Upper lobe of right lung (tissue), 1 donor: ENCODE measurements at regions not wholly inside any gene's neighbourhood (a gene's known extent, or its start where the extent isn't known, plus 50 kb on each side); places are given as distances from the start of the nearest gene placed in this dataset.

Source experiments
- ATAC-seq: fragments of 200-7000 bp; cut with Tn5 transposase; one replicate; pipeline ENCODE4 v1.9.1; 2020; ENCODE audit warnings: mild to moderate bottlenecking, moderate library complexity
- DNase-seq: peaks from one replicate; pipeline ENCODE4 v3.0.0-alpha.2; 2020
- H3K27ac ChIP-seq: fragments of 200-600 bp; one replicate; pipeline ENCODE4 v1.8.0; 2022
- H3K27me3 ChIP-seq: fragments of 200-600 bp; one replicate; pipeline ENCODE4 v1.8.0; 2022; ENCODE audit warnings: mild to moderate bottlenecking
- H3K36me3 ChIP-seq: fragments of 200-600 bp; one replicate; pipeline ENCODE4 v1.8.0; 2022
- H3K4me1 ChIP-seq: fragments of 200-600 bp; one replicate; pipeline ENCODE4 v1.8.0; 2022
- H3K4me3 ChIP-seq: fragments of 200-600 bp; one replicate; pipeline ENCODE4 v1.8.0; 2022; ENCODE audit warnings: mild to moderate bottlenecking
- H3K9me3 ChIP-seq: fragments of 200-600 bp; one replicate; pipeline ENCODE4 v1.8.0; 2022
- intact Hi-C: fragments of 100-400 bp; cut with DNase I; formaldehyde crosslinking; loops from one replicate; pipeline ENCODE4 v1.11.0; 2022
- TF ChIP-seq, protein P1 (sequence below): fragments of 200-600 bp; IDR thresholded peaks from one replicate; pipeline ENCODE4 v1.8.0; 2022; ENCODE audit warnings: antibody characterized with exemption
- donor health status: DM: no; HTN: yes; CAD: no; lungs with severe emphysema.

DNA sequence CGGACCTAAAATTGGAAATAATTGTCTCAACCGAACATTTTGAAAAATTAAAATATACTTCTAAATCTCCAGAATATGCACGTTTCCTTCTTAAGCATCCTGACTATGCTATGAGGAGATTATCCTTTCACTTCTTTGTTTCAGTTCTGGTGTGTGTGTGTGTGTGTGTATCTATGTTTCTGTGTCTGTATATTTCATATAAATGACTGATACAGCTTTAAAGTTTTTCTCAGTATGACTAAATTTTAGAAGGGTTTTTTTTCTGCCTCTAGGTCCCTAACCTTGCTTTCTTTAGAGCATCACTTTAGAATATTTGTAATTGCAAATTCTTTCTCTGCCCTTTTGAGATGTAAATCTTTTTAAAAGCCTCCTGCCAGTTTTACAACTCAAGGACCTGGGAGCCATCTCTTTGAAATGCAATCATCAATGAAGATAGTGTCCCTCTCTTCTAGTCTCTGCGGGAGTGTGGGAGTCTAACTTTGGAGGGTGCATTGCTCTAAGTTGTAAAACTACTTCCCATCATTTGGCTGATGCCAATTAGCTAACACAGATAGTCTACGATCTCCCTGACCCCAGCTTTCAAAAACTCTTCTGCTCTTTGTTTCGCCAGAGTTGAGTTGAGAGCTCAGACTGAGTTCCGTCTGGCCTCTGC is 782.0 kb upstream of the ZWINT start:
- Histone ChIP-seq H3K9me3 (no peaks in the 10 kb centered on the region), H3K27ac (no peak overlapping the region), H3K4me1 (no peaks in the 10 kb centered on the region), H3K36me3 (no peaks in the 10 kb centered on the region), H3K27me3 (no peaks in the 10 kb centered on the region), H3K4me3 (no peak overlapping the region)
- ATAC-seq (no peak), DNase-seq (no peak)
- TF ChIP-seq, protein P1, sequence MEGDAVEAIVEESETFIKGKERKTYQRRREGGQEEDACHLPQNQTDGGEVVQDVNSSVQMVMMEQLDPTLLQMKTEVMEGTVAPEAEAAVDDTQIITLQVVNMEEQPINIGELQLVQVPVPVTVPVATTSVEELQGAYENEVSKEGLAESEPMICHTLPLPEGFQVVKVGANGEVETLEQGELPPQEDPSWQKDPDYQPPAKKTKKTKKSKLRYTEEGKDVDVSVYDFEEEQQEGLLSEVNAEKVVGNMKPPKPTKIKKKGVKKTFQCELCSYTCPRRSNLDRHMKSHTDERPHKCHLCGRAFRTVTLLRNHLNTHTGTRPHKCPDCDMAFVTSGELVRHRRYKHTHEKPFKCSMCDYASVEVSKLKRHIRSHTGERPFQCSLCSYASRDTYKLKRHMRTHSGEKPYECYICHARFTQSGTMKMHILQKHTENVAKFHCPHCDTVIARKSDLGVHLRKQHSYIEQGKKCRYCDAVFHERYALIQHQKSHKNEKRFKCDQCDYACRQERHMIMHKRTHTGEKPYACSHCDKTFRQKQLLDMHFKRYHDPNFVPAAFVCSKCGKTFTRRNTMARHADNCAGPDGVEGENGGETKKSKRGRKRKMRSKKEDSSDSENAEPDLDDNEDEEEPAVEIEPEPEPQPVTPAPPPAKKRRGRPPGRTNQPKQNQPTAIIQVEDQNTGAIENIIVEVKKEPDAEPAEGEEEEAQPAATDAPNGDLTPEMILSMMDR, result no peak
- intact Hi-C loops, result no loop called here

DNA sequence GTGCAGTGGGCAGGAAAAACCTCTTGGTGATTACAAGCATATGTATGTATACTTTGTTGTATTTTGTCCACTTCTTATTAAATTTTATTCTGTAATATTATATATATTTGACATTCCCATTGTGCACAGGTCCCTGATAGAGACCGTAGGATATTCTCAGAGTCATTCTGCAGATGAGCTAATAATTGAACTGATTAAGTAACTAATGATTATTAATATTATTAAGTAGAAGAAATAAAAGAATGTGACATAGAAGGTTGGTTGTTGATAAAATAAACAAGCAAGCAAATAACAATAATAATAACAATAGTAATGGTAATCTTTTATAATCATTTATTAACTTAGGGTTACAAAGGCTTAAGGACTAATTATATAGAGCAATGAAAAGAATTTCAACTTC is 780.6 kb upstream of the ZWINT start:
- H3K27me3 ChIP-seq, result no peaks in the 10 kb centered on the region
- H3K4me3 ChIP-seq, result no peak overlapping the region
- H3K27ac ChIP-seq, result no peak overlapping the region
- intact Hi-C loops, result no loop called here
- no peak for DNase-seq
- no peak for ATAC-seq
- H3K9me3 ChIP-seq, result no peaks in the 10 kb centered on the region
- no peaks in the 10 kb centered on the region for H3K4me1 ChIP-seq
- no peaks in the 10 kb centered on the region for H3K36me3 ChIP-seq
- TF ChIP-seq, protein P1, result no peak

DNA sequence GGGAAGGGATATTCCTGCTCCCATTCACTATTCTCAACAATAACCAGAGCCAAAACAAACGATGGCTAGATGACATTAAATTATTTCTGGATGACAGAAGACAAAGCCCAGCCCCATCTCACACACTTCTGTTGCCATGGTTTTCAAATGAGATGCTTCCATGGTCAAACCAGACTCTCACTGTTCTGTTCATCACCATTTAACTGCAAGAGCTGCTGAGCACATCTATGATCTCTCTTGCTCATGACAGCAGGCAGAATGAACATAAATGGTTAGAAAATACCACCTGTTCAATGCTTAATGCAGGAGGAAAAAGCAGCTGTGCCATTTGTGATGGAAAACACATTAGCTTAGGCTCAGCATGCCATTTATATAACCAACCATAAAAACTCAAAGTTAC is 758.6 kb upstream of the ZWINT start:
- Histone ChIP-seq H3K4me1 (no peaks in the 10 kb centered on the region), H3K27me3 (no peaks in the 10 kb centered on the region), H3K9me3 (no peaks in the 10 kb centered on the region), H3K4me3 (no peak overlapping the region), H3K27ac (no peak overlapping the region), H3K36me3 (no peaks in the 10 kb centered on the region)
- TF ChIP-seq, protein P1, result no peak
- ATAC-seq (no peak), DNase-seq (no peak)
- intact Hi-C loops, result no loop called here

DNA sequence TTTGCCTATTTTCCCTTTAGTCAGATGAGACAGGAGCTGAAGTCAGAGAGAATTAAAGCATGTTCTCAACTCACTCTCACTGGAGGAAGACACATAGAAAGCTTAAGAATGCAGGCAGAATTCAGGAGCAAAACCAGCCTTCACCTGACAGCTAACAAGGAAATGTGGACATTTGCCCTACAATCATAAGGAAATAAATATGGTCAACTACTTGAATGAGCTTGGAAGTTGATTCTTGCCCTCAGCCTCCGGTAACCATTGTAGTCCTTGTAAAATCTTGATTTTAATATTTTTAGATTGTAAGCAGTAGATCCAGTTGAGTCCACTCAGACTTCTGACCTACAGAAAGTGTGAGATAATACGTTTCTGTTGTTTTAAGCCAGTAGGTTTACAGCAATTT is 752.5 kb upstream of the ZWINT start:
- Histone ChIP-seq H3K36me3 (no peaks in the 10 kb centered on the region), H3K4me1 (no peaks in the 10 kb centered on the region), H3K27me3 (no peaks in the 10 kb centered on the region), H3K4me3 (no peak overlapping the region), H3K9me3 (no peaks in the 10 kb centered on the region), H3K27ac (no peak overlapping the region)
- TF ChIP-seq, protein P1, result no peak
- DNase-seq, result no peak
- no peak for ATAC-seq
- intact Hi-C loops, result no loop called here

DNA sequence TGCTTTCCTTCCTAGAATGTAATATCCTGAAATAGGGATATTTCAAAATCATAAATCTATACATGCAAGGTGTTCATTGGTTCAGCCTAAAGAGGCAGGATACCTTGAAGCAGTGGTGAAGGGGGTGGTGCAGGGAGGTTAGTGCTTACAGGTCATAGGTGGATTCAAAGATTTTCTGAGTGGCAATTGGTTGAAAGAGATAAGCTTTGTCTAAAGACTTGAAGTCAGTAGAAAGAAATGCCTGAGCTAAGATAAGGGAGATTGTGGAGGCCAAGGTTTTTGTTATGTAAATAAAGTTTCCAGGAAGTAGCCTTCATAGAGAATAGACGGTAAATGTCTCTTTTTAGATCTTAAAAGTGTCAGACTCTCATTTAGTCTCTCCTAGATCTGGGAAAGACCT is 741.2 kb upstream of the ZWINT start:
- DNase-seq, result no peak
- intact Hi-C loops, result no loop called here
- TF ChIP-seq, protein P1, result no peak
- Histone ChIP-seq H3K9me3 (no peaks in the 10 kb centered on the region), H3K4me1 (no peaks in the 10 kb centered on the region), H3K27ac (no peak overlapping the region), H3K36me3 (no peaks in the 10 kb centered on the region), H3K27me3 (no peaks in the 10 kb centered on the region), H3K4me3 (no peak overlapping the region)
- no peak for ATAC-seq

DNA sequence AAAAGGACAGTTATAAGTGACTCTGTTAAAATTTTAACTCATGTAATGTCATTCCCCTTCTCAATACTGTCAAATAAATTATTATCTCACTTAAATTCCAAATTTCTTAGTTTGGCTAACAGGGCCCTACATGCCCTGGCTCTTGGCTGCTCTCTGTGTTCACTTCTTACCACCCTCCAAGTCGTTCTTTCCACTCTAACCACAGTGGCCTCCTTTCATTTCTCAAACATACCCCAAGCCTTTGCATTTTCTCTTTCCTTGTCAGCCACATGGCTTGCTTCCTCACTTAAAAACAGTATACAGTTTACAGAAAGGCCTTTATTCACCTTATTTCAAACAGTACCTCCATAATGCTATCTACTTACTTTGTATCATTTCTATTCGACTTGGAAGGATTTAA is 737.1 kb upstream of the ZWINT start:
- H3K4me3 ChIP-seq, result no peak overlapping the region
- TF ChIP-seq, protein P1, result no peak
- no peaks in the 10 kb centered on the region for H3K27me3 ChIP-seq
- no peaks in the 10 kb centered on the region for H3K9me3 ChIP-seq
- H3K4me1 ChIP-seq, result no peaks in the 10 kb centered on the region
- DNase-seq (no peak), ATAC-seq (no peak)
- no peaks in the 10 kb centered on the region for H3K36me3 ChIP-seq
- H3K27ac ChIP-seq, result no peak overlapping the region
- intact Hi-C loops, result no loop called here
